GM12873 (cell line): ENCODE measurements at regions not wholly inside any gene's neighbourhood (a gene's known extent, or its start where the extent isn't known, plus 50 kb on each side); places are given as distances from the start of the nearest gene placed in this dataset.

Source experiments
- CTCF ChIP-seq: IDR thresholded peaks from 2 replicates; pipeline ENCODE4 v1.5.1; 2012; ENCODE audit warnings: low read depth, mild to moderate bottlenecking, moderate library complexity, low read length, control low read depth; ENCODE audit not compliant: insufficient read depth; ENCODE audit errors: missing control alignments

DNA sequence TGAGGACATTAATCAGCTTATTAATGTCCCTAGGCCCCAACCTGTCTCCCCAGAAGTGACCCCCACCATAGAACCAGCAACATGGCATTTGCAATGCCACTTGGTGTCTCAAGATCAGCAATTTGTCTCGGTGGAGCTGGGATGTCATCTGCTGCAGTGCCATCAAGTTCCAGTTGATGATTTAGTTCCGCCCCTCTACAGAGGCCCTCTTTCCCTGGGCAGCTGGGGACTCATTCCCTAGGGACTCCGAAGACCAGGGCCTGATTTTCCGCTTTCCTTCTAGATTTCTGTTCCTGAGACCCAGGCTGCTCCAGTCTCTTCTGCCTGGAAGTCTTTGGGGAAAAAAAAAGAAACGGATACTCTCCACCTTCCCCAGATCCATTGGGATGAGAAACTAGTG is 122.5 kb upstream of the NANOS1 start:
- no peak for TF ChIP-seq CTCF

DNA sequence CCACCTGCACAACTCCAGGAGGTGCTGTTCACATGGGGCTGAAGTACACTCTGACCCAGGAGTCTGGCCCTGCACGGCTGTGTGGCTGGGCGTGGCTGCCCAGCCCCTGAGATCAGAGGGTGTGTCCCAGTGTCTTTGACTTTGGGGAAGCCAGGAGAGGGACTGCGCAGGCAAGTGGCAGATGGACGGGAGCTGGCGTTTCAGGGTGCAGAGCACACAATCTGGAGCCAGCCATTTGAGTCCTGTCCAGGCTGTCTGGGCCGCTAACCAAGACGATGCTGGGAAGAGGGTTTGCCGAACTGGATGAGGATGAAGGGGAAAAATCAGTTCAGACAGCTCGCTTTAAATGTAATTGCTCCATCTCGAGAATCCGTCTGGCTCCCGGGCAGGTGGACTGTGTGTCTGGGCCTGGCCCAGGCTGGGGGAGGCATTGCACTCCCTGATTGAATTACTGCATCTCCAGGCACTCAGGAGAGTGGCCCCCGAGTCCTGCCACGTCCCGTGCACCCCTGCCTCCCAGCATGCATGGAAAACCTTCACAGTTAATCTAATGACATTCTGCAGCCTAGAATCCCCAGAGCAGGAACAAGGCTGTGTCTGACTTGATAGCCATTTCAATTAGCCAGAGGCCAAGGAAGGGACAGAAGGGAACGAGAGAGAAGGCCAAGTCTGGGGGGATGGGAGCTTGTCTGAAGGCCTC is 120.8 kb upstream of the NANOS1 start:
- TF ChIP-seq CTCF: no peak

GRCh38 chr10:118910702-118911101 is 118.8 kb upstream of the NANOS1 start:
- TF ChIP-seq CTCF: no peak

DNA sequence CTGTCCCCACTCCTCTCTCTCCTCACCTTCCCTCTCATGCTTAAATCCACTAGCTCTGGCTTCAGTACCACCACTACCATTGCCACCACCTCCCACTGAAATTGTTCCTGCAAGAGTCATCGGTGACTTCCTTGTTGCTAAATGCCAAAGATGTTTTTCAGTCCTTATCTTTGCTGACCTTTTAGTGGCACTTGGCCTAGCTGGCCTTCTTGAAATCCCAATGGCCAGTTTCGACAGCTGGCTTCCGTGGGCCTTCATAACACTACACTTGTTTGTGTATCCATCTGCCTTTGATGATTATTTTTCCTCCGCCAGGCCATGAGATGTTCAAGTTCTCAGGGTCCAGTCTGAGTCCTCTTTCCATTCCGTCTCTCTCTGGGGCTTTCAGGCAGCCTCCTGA is 118.2 kb upstream of the NANOS1 start:
- no peak for TF ChIP-seq CTCF

GRCh38 chr10:118912961-118913600 is 116.4 kb upstream of the NANOS1 start:
- no peak for TF ChIP-seq CTCF

- TF ChIP-seq CTCF: no peak
Measured at GRCh38 chr10:118913825-118914224, 115.7 kb upstream of the NANOS1 start.

GRCh38 chr10:118914629-118915028 is 114.9 kb upstream of the NANOS1 start:
- TF ChIP-seq CTCF: no peak
